COLO668 (cell line): ENCODE measurements at regions not wholly inside any gene's neighbourhood (a gene's known extent, or its start where the extent isn't known, plus 50 kb on each side); places are given as distances from the start of the nearest gene placed in this dataset.
"Not testable (repeated sequence)": the region's sequence is repeated elsewhere in the genome, so short reads cannot be mapped to it uniquely, and the experiment has no call there.

ENCODE experiments used
- DNase-seq: peaks from one replicate; lab custom pipeline; 2025; ENCODE audit not compliant: unreplicated experiment; lab: John Stamatoyannopoulos, UW

- no peak for DNase-seq
Observed at GRCh38 chr3:153889905-153890334, 231.3 kb upstream of the ARHGEF26 start.

- DNase-seq = no peak
Observed at GRCh38 chr3:153892126-153892525, 229.1 kb upstream of the ARHGEF26 start.

DNA sequence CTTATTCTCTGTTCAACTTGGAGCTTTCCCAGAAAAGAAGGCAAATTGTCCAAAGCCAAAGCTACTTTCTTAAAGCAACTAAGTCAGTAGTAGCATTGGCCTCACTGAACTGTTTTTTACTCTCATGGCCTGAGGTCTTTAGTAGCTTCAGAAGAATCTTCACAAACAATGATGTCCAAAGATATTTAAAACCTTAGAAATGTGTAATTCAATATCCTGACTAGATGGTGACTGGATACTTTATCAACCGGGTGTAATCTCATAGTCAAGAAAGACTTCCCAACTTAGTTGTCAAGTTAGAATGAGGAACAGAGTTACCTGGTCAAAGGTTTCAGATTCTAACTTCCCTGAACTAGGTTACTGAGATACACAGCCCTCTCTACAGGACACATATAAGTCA lies 226.3 kb upstream of the ARHGEF26 start:
- DNase-seq = no peak

GRCh38 chr3:153896197-153896596 lies 225.0 kb upstream of the ARHGEF26 start:
- DNase-seq = no peak

DNA sequence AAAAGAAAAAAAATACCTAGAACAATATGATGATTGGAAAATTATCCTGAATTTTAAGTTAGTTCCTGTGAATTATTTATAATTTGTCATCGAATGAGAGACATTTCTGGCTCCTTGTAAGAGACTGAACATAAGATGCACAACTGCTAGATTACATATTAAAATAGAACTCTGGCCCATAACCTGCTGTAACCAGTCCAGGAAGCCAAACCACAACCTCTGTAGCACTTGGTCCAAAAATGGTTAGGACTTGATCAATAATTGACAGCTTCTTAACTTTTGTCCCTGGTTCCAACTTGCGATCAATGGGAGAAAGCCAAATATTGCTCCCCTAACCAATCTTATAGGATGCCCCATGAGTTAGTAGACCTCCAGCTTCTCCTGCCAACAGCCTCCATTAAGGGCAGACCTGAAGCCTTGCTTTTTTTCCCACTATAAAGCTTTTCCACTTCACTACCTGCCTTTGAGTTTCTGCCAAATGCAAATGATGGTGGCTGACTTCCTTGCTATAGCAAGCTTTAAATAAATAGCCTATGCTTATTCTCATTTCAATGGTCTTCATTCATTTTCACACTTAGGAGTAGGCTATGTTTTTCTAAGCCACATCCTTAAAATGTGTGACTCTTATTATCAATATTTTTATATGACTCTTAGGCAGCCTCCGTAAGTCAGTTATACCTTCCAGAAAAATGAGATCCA lies 224.0 kb upstream of the ARHGEF26 start:
- DNase-seq = no peak

- DNase-seq = no peak
Observed at GRCh38 chr3:153897842-153898241, 223.3 kb upstream of the ARHGEF26 start.

DNA sequence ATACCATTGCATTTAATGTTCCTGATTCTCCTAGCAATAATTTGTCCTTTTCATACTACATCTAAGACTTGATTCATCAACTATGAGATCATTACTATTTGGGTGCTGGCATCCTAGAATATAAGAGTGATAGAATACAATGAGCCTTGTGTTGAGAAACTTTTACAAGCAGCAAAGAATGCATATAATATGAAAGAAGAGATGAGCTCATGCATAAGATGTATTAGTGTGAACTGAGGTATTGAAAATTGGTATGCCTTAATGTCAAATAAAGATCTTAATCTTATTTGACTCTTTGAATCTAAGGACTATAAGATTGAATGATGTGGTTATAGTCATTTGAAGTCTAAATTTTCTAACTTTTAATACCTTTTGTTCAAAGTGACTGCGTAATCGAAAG lies 220.0 kb upstream of the ARHGEF26 start:
- DNase-seq = no peak

DNA sequence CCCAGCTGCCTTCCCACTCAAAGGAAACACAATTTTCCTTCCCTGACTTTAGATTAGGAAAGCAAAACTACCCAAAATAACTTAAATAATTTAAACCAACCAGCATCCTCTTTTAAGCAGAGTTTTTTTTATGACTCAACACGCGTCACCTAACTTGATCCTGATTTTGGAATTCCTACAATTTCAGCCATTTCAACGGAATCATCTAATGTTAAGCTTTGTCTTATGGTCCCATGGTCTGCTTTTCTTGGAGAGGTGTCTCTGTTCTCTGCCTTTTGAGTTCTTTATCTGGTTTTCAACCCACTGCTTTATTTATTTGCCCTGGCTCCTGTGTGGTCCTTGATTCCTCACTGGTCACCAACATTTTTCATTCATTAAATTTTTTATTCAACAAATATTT lies 219.2 kb upstream of the ARHGEF26 start:
- no peak for DNase-seq

- DNase-seq = no peak
Observed at GRCh38 chr3:153903430-153903829, 217.8 kb upstream of the ARHGEF26 start.

GRCh38 chr3:153906366-153906765 lies 214.8 kb upstream of the ARHGEF26 start:
- no peak for DNase-seq

DNA sequence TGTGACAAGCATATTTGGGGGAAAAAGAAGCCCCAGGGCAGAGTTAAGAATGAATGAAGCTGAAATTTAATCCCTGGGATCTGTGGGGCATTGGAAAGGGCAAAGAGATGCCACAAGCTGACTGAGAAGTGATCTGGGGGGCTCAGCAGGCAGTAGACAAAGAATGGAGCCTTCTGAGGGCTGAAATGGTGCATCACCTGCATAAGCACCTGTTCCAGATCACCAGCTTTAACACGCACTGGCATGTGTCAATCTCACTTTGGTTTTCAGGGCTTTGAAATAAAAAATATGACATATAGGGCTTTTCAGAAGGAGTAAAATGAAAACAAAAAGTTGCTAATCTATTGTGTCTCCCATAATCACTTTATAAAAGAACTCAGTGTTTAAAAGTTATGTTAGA lies 210.8 kb upstream of the ARHGEF26 start:
- no peak for DNase-seq

DNA sequence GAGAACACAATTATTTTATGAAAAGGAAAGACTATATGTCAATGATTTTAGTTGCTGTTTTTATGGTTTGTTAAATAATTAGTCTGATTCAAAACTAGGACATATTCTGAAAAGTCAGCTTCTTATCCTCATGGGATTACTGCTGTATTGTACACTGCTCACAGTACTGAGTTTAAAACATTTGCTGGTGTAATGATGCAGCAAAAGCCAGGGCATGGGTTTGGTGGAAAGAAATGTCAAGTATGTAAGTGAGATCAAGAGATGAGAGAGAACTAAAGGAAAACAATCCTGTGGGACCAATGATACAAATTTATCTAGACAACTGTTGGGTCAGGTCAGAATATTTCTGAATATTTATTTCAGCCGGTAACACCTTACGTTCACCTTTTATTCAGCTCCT lies 210.1 kb upstream of the ARHGEF26 start:
- DNase-seq = no peak

DNA sequence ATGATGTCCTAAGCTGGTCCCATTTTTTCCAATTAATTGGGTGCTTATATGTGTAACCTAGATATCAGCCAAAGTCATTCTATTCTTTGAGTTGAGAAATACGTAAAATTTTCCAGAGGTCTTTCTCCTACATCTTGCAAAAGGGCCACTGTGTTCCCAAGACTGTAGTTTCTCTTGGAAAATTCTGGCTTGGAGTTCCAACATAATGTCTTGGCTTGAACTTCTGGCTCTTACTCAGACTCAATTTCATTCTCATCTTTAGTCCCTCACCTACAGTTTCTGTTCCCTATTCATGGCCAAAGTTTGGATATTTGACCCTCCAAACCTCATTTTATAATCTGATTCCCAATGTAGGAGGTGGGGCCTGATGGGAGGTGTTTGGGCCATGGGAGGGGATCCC lies 201.4 kb upstream of the ARHGEF26 start:
- no peak for DNase-seq

GRCh38 chr3:153921826-153922225 lies 199.4 kb upstream of the ARHGEF26 start:
- no peak for DNase-seq

DNA sequence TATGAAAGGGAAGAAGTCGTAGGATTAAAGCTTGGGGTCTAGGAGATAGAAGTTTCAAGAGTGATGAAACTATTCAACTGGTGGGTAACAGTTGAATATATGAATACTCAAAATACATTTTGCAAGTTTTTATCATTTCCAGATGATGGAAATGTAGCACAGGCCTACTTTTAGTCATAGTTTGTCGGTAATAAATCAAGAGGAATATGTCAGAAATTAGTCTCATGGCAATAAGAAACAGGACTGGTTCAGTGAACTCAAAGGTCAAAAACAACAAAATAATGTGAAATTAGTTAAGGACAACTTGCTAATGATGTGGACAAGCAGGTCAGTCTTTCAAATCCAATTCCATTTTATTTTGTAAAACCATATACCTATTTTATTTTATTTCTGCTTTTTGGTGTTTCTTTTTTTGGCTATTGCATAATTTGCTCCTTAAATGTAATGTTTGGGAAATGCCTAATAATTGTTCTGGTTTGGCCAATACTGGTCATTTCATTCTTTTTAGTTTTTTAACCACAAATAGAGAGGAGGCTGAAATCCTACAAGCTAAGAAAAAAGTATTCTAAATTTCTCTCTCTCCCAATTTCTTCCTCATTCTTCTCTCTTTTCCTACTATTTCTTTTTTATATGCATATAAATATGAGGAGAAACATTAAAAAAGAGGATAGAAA lies 195.2 kb upstream of the ARHGEF26 start:
- DNase-seq = no peak

GRCh38 chr3:153927107-153927506 lies 194.1 kb upstream of the ARHGEF26 start:
- no peak for DNase-seq

GRCh38 chr3:153928851-153929250 lies 192.3 kb upstream of the ARHGEF26 start:
- no peak for DNase-seq

DNA sequence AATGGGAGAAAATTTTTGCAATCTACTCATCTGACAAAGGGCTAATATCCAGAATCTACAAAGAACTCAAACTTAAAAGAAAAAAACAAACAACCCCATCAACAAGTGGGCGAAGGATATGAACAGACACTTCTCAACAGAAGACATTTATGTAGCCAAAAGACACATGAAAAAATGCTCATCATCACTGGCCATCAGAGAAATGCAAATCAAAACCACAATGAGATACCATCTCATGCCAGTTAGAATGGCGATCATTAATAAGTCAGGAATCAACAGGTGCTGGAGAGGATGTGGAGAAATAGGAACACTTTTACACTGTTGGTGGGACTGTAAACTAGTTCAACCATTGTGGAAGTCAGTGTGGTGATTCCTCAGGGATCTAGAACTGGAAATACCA lies 187.7 kb upstream of the ARHGEF26 start:
- not testable (repeated sequence) for DNase-seq

GRCh38 chr3:153944084-153944483 lies 177.1 kb upstream of the ARHGEF26 start:
- DNase-seq = no peak

DNA sequence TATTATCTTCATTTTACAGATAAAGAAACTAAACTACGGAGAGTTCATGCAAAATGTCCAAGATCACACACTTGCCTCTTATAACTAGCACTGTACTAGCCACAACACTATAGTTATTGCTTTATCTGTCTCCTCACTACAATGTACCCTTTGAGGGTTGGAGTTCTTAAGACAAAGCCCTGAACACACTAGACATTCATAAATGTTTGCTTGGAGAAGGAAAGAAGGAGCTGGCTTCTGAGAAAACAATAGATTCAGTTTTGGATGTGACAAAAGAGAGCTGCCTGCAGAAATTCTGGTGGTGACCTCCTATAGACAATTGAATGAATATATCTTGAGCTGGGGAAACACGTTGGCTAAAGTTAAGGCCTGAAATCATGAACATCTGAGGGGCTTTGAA lies 169.9 kb upstream of the ARHGEF26 start:
- no peak for DNase-seq

DNA sequence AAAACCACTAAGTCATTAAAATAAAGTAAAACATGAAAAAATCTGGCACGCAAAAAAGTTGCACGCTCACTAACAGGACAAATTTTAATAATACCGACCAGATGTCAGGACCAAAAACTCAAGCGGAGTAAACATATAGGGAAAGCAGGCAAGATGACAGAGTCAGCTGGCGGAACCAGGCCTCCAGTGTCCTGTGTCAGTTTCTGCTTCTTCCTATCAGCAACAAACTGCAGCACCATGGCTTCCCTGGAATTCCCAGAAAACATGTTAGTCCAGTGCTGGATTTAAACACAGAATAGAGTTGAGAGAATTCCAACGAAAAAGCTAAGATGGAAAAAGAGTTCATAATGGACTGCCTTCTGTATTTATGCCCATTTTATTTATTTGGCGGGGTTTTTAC lies 169.1 kb upstream of the ARHGEF26 start:
- DNase-seq = no peak

GRCh38 chr3:153956613-153957012 lies 164.6 kb upstream of the ARHGEF26 start:
- DNase-seq = no peak

DNA sequence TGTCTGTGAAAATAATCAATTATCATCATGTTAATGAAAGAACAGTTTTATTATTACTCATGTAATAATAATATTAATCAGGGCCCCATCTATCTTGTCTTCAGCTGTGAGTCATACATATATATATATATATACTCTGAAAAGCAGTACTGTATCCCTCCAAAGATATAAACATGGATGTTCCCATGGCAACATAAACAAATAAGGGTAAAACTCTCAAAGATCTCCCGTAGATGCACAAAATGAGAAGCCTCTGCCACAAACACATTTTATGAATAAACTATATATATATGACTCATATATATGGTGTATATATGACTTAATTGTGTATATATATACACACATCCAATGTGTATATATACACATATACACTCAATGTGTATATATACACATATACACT lies 163.8 kb upstream of the ARHGEF26 start:
- no peak for DNase-seq
